ENCODE measurements at regions not wholly inside any gene's neighbourhood (a gene's known extent, or its start where the extent isn't known, plus 50 kb on each side); places are given as distances from the start of the nearest gene placed in this dataset.

DNA sequence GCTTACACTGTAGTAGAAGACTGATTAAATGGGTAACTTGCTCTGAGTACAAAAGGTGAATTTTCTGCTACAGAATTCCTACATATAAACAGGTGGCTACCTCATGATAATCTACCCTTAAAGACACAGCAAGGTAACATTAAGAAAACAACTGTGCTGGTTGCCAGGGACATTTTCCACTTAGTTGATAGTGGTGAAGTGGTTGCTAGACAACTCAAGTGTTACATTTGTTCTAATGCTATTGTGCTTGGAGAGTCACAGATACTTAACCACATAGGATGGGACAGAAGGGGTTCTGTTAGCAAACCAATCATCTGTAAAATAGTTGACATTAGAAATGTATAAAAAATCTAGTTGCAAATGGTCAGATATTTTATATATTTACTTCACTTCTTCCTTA, 870.3 kb upstream of the SEL1L start:
- Histone ChIP-seq H3K36me3 (ENCODE audit: control insufficient read depth, insufficient read depth, low read length) (no peaks in the 10 kb centered on the region), H3K27ac (ENCODE audit: insufficient read depth, low read length, poor library complexity, severe bottlenecking) (no peak overlapping the region), H3K9me3 (ENCODE audit: control insufficient read depth in 2 of 2, low read length in 2 of 2) (no peaks in the 10 kb centered on the region), H3K27me3 (ENCODE audit: control insufficient read depth, insufficient read depth, low read length) (no peaks in the 10 kb centered on the region), H3K4me3 (ENCODE audit: low read depth, low read length) (no peak overlapping the region), H3K4me1 (ENCODE audit: control insufficient read depth, insufficient read depth, low read length, poor library complexity, severe bottlenecking) (no peaks in the 10 kb centered on the region)
- no peak overlapping the region for H3K27ac Mint-ChIP-seq
- H3K36me3 Mint-ChIP-seq = no peaks in the 10 kb centered on the region
- ATAC-seq (ENCODE audit: low read depth in 2 of 2) (no peak), DNase-seq (no peak)
- no peaks in the 10 kb centered on the region for H3K27me3 Mint-ChIP-seq
- H3K9me3 Mint-ChIP-seq = peaks cover 3 to 13% (median 10%) of the 10 kb centered on the region in 7 donors
- no peak overlapping the region for H3K4me3 Mint-ChIP-seq
- no peaks in the 10 kb centered on the region for H3K4me1 Mint-ChIP-seq

GRCh38 chr14:82410064-82410463, 876.4 kb upstream of the SEL1L start:
- no peaks in the 10 kb centered on the region for H3K4me1 Mint-ChIP-seq
- H3K36me3 ChIP-seq (ENCODE audit: control insufficient read depth, insufficient read depth, low read length) = no peaks in the 10 kb centered on the region

GRCh38 chr14:82411298-82411697, 877.6 kb upstream of the SEL1L start:
- H3K9me3 Mint-ChIP-seq = peaks cover 0 to 12% (median 4%) of the 10 kb centered on the region in 7 donors
- ATAC-seq (ENCODE audit: low read depth in 2 of 2) (no peak), DNase-seq (no peak)
- Histone ChIP-seq H3K27me3 (ENCODE audit: control insufficient read depth, insufficient read depth, low read length) (no peaks in the 10 kb centered on the region), H3K4me1 (ENCODE audit: control insufficient read depth, insufficient read depth, low read length, poor library complexity, severe bottlenecking) (no peaks in the 10 kb centered on the region), H3K9me3 (ENCODE audit: control insufficient read depth in 2 of 2, low read length in 2 of 2) (peaks cover 0 to 1% of the 10 kb centered on the region in 2 experiments), H3K27ac (ENCODE audit: insufficient read depth, low read length, poor library complexity, severe bottlenecking) (no peak overlapping the region), H3K36me3 (ENCODE audit: control insufficient read depth, insufficient read depth, low read length) (no peaks in the 10 kb centered on the region), H3K4me3 (ENCODE audit: low read depth, low read length) (no peak overlapping the region)
- no peak overlapping the region for H3K27ac Mint-ChIP-seq
- no peaks in the 10 kb centered on the region for H3K27me3 Mint-ChIP-seq
- H3K4me3 Mint-ChIP-seq = no peak overlapping the region
- H3K36me3 Mint-ChIP-seq = no peaks in the 10 kb centered on the region
- H3K4me1 Mint-ChIP-seq = no peaks in the 10 kb centered on the region

More at GRCh38 chr14:82410064-82410463, 876.4 kb upstream of the SEL1L start:
- ATAC-seq (ENCODE audit: low read depth in 2 of 2) = no peak
- Histone ChIP-seq H3K9me3 (ENCODE audit: control insufficient read depth in 2 of 2, low read length in 2 of 2) (no peaks in the 10 kb centered on the region), H3K27ac (ENCODE audit: insufficient read depth, low read length, poor library complexity, severe bottlenecking) (no peak overlapping the region), H3K4me1 (ENCODE audit: control insufficient read depth, insufficient read depth, low read length, poor library complexity, severe bottlenecking) (no peaks in the 10 kb centered on the region), H3K4me3 (ENCODE audit: low read depth, low read length) (no peak overlapping the region), H3K27me3 (ENCODE audit: control insufficient read depth, insufficient read depth, low read length) (no peaks in the 10 kb centered on the region)
- Mint-ChIP-seq H3K9me3 (peaks cover 0 to 15% (median 4%) of the 10 kb centered on the region in 7 donors), H3K27ac (no peak overlapping the region), H3K4me3 (no peak overlapping the region), H3K27me3 (no peaks in the 10 kb centered on the region), H3K36me3 (no peaks in the 10 kb centered on the region)
- no peak for DNase-seq

DNA sequence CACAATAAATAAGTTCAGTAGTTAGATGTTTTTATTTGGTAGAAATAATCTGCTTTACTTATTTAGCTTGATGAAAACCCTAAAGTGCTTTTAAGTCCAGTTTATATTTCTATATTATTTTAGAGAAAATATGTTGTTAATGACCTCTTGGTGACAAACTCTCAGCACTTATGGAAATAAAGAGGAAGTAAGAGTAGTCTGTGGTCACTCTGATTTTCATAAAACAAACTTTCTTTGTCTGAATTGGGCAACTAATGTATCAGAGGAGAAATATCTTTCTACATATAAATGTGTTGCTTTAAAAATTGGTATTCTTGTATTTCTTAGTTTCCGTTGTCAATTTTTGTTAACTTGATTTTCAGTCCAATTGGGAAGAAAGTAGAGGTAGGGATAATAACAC, 878.9 kb upstream of the SEL1L start:
- DNase-seq = no peak
- H3K36me3 Mint-ChIP-seq = no peaks in the 10 kb centered on the region
- H3K27ac ChIP-seq (ENCODE audit: insufficient read depth, low read length, poor library complexity, severe bottlenecking) = no peak overlapping the region
- H3K4me1 ChIP-seq (ENCODE audit: control insufficient read depth, insufficient read depth, low read length, poor library complexity, severe bottlenecking) = no peaks in the 10 kb centered on the region
- no peak overlapping the region for H3K4me3 ChIP-seq (ENCODE audit: low read depth, low read length)
- H3K36me3 ChIP-seq (ENCODE audit: control insufficient read depth, insufficient read depth, low read length) = no peaks in the 10 kb centered on the region
- no peak overlapping the region for H3K27ac Mint-ChIP-seq
- ATAC-seq (ENCODE audit: low read depth in 2 of 2) = no peak
- no peaks in the 10 kb centered on the region for H3K27me3 Mint-ChIP-seq
- H3K4me3 Mint-ChIP-seq = no peak overlapping the region
- H3K9me3 Mint-ChIP-seq = peaks cover 1 to 21% (median 4%) of the 10 kb centered on the region in 7 donors
- H3K27me3 ChIP-seq (ENCODE audit: control insufficient read depth, insufficient read depth, low read length) = no peaks in the 10 kb centered on the region
- no peaks in the 10 kb centered on the region for H3K4me1 Mint-ChIP-seq
- peaks cover 0 to 1% of the 10 kb centered on the region in 2 experiments for H3K9me3 ChIP-seq (ENCODE audit: control insufficient read depth in 2 of 2, low read length in 2 of 2)

GRCh38 chr14:82414853-82415539, 881.3 kb upstream of the SEL1L start:
- Mint-ChIP-seq H3K4me3 (peak overlapping the region in 1 of 4 donors; percentile 32), H3K27ac (no peak overlapping the region), H3K36me3 (no peaks in the 10 kb centered on the region), H3K4me1 (no peaks in the 10 kb centered on the region), H3K9me3 (peaks cover 2 to 30% (median 8%) of the 10 kb centered on the region in 7 donors), H3K27me3 (no peaks in the 10 kb centered on the region)
- H3K27ac ChIP-seq (ENCODE audit: insufficient read depth, low read length, poor library complexity, severe bottlenecking) = no peak overlapping the region
- H3K4me3 ChIP-seq (ENCODE audit: low read depth, low read length) = no peak overlapping the region
- no peaks in the 10 kb centered on the region for H3K4me1 ChIP-seq (ENCODE audit: control insufficient read depth, insufficient read depth, low read length, poor library complexity, severe bottlenecking)
- no peaks in the 10 kb centered on the region for H3K36me3 ChIP-seq (ENCODE audit: control insufficient read depth, insufficient read depth, low read length)
- H3K27me3 ChIP-seq (ENCODE audit: control insufficient read depth, insufficient read depth, low read length) = no peaks in the 10 kb centered on the region
- DNase-seq = no peak
- peaks cover 1 to 7% of the 10 kb centered on the region in 2 experiments for H3K9me3 ChIP-seq (ENCODE audit: control insufficient read depth in 2 of 2, low read length in 2 of 2)
- no peak for ATAC-seq (ENCODE audit: low read depth in 2 of 2)

DNA sequence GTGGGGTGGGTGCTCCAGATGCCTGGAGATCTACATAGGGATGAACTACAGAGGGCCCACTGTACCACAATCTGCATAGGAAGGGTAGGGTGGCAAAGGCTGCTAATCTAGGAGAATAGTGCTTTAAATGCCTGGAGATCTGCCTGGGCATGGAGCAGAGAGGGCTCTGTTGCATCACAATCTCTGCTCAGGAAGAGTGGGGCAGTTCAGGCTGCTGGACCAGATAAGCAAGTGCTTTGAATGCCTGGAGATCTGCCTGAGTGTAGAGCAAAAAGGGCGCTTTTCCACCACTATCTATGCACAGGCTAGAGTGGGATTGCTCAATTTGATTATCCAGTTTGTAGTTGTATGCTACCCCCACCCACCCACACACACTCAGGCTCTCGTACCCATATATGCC, 886.3 kb upstream of the SEL1L start:
- ATAC-seq (ENCODE audit: low read depth in 2 of 2) (no peak), DNase-seq (no peak)
- Mint-ChIP-seq H3K36me3 (no peaks in the 10 kb centered on the region), H3K27ac (no peak overlapping the region), H3K27me3 (no peaks in the 10 kb centered on the region), H3K4me3 (no peak overlapping the region), H3K9me3 (peaks cover 3 to 59% (median 12%) of the 10 kb centered on the region in 7 donors), H3K4me1 (no peaks in the 10 kb centered on the region)
- Histone ChIP-seq H3K4me3 (ENCODE audit: low read depth, low read length) (no peak overlapping the region), H3K4me1 (ENCODE audit: control insufficient read depth, insufficient read depth, low read length, poor library complexity, severe bottlenecking) (no peaks in the 10 kb centered on the region), H3K27ac (ENCODE audit: insufficient read depth, low read length, poor library complexity, severe bottlenecking) (no peak overlapping the region), H3K27me3 (ENCODE audit: control insufficient read depth, insufficient read depth, low read length) (no peaks in the 10 kb centered on the region), H3K36me3 (ENCODE audit: control insufficient read depth, insufficient read depth, low read length) (no peaks in the 10 kb centered on the region), H3K9me3 (ENCODE audit: control insufficient read depth in 2 of 2, low read length in 2 of 2) (peaks cover 1 to 7% of the 10 kb centered on the region in 2 experiments)

DNA sequence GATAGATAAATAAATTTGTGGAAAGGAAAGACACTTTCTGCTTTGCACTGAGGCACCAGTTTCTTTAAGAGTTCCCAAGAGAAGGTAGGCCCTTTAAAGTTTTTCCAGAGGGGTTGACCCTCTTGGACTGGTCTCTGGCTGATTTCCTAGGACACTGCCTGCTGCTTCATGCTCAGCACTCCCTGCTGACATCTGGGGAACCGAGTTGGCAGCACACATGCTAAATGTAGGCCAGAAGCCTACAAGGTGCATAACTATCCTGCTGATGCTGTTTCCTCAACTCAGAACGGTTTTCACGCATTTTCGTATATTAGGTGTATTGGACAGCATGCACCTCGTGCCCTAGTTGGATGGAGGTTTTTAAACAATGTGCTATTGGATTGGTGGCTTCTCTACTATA, 887.2 kb upstream of the SEL1L start:
- no peaks in the 10 kb centered on the region for H3K4me1 ChIP-seq (ENCODE audit: control insufficient read depth, insufficient read depth, low read length, poor library complexity, severe bottlenecking)
- Mint-ChIP-seq H3K4me3 (no peak overlapping the region), H3K36me3 (no peaks in the 10 kb centered on the region), H3K27me3 (no peaks in the 10 kb centered on the region), H3K27ac (no peak overlapping the region), H3K4me1 (no peaks in the 10 kb centered on the region), H3K9me3 (peaks cover under 1 to 57% (median 10%) of the 10 kb centered on the region in 7 donors)
- DNase-seq (no peak), ATAC-seq (ENCODE audit: low read depth in 2 of 2) (no peak)
- H3K9me3 ChIP-seq (ENCODE audit: control insufficient read depth in 2 of 2, low read length in 2 of 2) = peaks cover 0 to 7% of the 10 kb centered on the region in 2 experiments
- no peak overlapping the region for H3K27ac ChIP-seq (ENCODE audit: insufficient read depth, low read length, poor library complexity, severe bottlenecking)
- H3K4me3 ChIP-seq (ENCODE audit: low read depth, low read length) = no peak overlapping the region
- no peaks in the 10 kb centered on the region for H3K27me3 ChIP-seq (ENCODE audit: control insufficient read depth, insufficient read depth, low read length)
- H3K36me3 ChIP-seq (ENCODE audit: control insufficient read depth, insufficient read depth, low read length) = no peaks in the 10 kb centered on the region

GRCh38 chr14:82421286-82421685, 887.6 kb upstream of the SEL1L start:
- Histone ChIP-seq H3K9me3 (ENCODE audit: control insufficient read depth in 2 of 2, low read length in 2 of 2) (peaks cover 0 to 7% of the 10 kb centered on the region in 2 experiments), H3K36me3 (ENCODE audit: control insufficient read depth, insufficient read depth, low read length) (no peaks in the 10 kb centered on the region), H3K27ac (ENCODE audit: insufficient read depth, low read length, poor library complexity, severe bottlenecking) (no peak overlapping the region), H3K4me1 (ENCODE audit: control insufficient read depth, insufficient read depth, low read length, poor library complexity, severe bottlenecking) (no peaks in the 10 kb centered on the region), H3K4me3 (ENCODE audit: low read depth, low read length) (no peak overlapping the region), H3K27me3 (ENCODE audit: control insufficient read depth, insufficient read depth, low read length) (no peaks in the 10 kb centered on the region)
- Mint-ChIP-seq H3K27ac (no peak overlapping the region), H3K9me3 (peaks cover 0 to 54% (median 10%) of the 10 kb centered on the region in 7 donors), H3K4me3 (no peak overlapping the region), H3K36me3 (no peaks in the 10 kb centered on the region), H3K27me3 (no peaks in the 10 kb centered on the region), H3K4me1 (no peaks in the 10 kb centered on the region)
- ATAC-seq (ENCODE audit: low read depth in 2 of 2) (no peak), DNase-seq (no peak)
